NCI-H2029 treated with DMSO at 0.1 percent for 48 hours (cell line): ENCODE measurements at regions not wholly inside any gene's neighbourhood (a gene's known extent, or its start where the extent isn't known, plus 50 kb on each side); places are given as distances from the start of the nearest gene placed in this dataset.

Experiments used
- DNase-seq: peaks from one replicate; lab custom pipeline; 2025; lab: John Stamatoyannopoulos, UW

DNA sequence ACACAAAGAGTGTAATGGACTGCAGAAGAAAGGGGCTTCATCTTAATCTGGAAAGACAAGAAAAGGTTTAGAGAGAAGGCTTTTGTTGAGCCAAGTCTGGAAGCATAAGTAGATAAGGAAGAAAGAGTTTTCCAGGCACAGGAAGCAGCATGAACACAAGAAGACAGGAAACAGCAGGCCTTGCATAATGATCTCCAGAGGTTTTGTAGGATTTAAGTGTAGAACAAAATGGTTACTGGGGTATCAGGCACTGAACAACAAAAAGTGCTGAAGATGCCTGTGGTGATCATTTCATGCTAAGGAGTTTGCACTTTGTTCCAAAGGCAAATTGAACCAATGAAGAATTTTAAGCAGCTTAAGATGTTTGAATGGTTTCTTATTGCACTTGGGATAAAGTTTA is 281.6 kb upstream of the TANK start:
- DNase-seq, result no peak

GRCh38 chr2:160882906-160883305 is 277.3 kb upstream of the TANK start:
- no peak for DNase-seq

DNA sequence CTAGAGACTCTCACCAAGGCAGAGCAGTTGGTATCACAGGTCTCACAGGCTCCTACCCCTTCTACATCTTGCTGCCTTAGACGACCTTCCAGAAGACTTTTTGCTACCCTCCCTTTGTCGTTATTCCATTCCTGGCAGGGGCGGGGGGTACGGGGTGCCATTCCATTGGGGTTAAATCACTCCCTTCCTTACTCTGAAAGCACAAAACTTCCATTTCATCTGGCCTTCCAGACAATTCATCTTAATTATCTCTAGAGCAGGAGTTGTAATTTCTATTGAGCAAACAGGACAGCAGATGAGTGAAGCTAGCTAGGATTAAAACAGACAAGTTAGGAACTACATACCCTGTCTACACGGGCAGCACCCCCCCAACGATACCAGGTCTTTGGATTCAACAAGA is 276.2 kb upstream of the TANK start:
- no peak for DNase-seq

GRCh38 chr2:160889439-160890170 is 270.6 kb upstream of the TANK start:
- no peak for DNase-seq

- no peak for DNase-seq
These were observed 269.4 kb upstream of the TANK start for GRCh38 chr2:160890667-160891352.

DNA sequence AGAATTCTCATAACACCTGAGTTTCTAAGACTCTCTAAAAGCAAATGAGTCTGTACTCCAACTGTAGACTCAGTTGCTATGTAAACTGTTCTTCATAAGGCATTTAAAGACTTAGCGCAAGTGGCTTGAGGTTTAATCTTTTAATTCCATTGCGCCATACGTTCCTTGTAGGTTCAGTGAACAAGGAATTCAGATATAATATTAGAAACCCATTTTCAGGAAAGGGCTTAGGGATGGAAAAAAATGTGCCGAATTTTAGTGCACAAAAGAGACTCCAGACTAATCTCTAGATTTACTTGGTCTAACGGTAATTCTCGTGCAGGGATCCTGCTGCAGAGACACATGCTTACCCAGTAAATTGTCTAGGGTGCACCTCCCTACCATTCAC is 268.9 kb upstream of the TANK start:
- DNase-seq, result no peak

- no peak for DNase-seq
These were observed 268.0 kb upstream of the TANK start for GRCh38 chr2:160892204-160892603.

GRCh38 chr2:160893581-160893980 is 266.6 kb upstream of the TANK start:
- no peak for DNase-seq

DNA sequence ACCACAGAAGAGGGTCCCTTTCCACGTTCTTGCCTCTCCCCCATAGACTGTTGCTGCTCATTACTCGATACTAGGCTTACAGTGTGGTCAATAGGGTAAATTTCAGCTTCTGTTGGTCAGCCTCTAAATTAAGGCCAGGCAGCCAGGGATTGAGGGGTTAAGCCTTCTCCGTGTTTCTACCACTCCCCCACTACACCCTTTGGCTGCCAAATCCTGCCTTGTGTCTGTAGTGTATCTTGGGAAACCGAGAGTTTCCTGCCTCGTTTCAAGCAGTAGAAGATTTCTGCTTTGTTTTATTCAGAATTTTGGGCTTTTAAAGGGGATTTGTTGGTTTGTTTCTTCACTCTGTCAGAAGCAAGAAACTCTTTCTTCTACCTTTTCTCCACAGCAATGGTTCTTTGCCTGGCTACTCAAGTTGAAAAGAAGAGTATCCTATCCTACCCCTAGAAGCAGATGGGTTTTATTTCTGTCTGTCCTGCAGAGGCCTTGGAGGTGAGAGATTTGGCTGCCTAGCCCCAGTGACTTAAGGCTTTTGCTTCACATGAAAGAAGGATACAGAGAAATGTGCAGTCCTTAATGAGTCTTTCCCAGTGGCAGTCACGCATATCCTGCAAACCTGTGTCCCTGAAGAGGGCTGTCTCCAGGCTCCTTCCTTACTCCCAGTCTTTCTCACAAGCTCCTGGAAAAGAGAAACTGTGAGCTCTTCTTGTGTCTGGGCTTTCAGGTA is 261.5 kb upstream of the TANK start:
- no peak for DNase-seq

DNA sequence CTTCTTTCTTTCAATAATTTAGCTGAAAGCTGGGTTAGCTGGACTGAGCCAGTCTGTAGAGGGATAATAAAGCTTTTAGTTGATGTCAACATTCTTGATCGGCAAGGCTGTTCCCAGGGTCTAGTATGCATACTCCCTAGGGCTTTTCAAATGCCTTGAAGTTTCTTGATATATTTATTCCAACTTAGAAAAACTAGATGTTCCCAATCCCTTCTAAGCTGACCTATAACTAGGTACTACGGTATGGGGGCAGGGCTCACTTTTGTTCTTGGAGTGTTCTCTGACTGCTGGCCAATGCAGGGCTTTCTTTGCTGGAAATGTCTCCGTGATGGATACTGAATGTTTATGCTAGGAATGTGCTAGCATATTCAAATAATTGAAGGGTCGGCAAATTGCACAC is 258.6 kb upstream of the TANK start:
- DNase-seq, result no peak

DNA sequence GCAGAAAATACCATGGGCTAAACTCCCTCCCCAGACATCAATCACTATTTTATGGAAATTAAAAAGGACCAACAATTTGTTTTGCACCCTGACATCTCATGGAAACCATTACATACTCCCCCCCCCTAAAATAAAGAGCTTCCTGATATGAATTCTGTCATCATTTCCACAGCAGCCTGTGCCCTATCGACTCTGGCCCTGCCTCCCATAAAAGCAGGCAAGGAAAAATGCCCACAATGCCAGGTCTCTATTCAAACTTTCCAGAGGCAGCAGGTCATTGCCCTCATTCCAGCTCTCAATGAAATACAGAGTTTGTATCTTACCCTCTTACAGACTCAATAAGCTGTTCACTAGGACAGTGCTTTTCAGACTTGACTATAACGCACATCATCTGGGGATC is 254.4 kb upstream of the TANK start:
- no peak for DNase-seq

- no peak for DNase-seq
These were observed 253.3 kb upstream of the TANK start for GRCh38 chr2:160906878-160907277.

DNA sequence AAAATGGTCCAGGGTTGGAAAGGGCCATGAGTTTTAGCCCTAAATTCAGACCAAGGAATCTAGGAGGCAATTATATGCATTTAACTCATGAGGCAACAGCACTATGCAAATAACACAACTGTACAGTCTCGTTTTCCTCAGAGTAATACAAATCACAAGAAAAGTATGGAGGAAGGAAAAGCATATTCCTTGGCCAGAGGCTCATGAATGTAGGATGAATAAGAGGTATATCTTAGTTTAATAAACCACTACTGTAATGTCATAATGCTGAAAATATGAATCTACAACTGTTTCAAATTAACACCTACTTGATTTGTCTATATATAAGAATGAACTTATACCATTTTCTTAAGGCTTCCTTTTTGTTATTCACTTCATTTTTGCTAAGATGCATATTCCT is 252.5 kb upstream of the TANK start:
- DNase-seq, result no peak

DNA sequence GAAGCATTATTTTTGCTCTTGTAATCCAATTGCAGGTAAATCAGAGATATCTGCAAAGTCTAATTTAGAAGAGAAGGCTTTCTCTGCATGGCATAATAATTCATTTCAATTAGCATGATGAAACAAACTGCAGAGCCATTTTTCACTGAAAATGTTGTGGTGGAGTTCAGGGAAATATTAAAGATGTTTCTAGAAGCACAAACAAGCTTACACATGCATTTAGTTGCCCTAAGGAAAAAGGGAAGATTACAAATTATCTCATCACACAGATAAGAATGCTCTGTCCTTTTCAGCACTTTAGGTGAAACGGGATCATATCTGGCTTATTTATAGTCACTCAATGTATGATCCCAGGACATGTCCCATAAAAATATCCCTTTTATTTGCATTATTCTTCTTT is 252.1 kb upstream of the TANK start:
- no peak for DNase-seq

- DNase-seq, result no peak
These were observed 250.4 kb upstream of the TANK start for GRCh38 chr2:160909781-160910242.

DNA sequence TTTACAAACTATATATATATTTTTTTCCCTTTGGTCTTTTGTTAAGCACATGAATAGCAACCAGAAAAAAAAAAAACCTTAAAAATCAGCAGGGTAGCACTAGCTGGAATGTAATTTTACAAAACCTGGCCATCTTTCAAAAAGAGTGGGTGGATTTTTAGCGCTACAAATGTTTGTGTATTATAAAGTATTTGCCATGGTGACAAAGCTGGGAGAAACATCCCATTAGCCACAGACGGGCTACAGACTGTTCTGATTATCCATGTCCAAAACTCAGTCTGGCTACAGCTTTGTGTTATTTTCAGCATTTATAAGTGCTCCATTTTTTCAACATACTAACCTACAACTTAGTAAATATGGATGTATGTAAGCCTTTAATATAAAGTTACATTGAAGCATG is 249.5 kb upstream of the TANK start:
- DNase-seq, result no peak

- no peak for DNase-seq
These were observed 249.0 kb upstream of the TANK start for GRCh38 chr2:160911258-160911657.

DNA sequence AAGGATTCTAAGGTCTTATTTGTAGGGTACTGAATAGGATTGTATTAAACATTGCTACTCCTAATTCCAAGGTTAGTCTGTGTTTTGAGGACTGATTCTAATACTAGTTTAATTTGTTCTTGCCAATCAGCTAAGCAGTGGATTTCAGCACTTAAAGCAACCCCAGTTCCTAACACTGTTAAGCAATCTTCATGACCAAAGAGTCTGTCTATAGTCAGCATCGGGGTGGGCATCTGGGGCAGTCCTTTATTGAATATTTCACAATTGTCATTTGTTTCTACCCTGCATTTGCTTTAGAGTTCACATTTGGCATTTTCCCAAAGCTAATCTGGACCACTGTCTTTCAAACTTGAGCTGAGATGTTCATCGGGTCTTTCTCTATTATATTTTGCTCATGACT is 248.0 kb upstream of the TANK start:
- no peak for DNase-seq

DNA sequence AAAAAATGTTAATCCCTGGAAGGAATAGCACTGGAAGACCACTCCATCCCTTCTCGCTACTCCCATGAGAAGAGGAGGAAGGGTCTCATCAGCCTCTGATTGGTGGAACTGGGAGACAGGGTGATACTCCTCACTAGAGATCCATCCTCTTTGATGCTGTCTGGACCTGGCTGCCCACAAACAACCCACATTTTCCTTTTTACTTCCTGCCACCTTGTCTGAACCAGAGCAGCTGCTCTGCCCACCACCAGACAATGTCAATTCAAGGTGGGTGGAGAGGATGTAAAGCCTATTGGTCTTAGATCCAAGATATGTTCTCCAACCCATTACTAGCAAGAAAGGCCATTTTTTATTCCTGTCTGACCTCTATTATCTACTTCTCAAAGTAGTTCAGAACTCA is 246.9 kb upstream of the TANK start:
- no peak for DNase-seq

GRCh38 chr2:160914217-160914616 is 246.0 kb upstream of the TANK start:
- DNase-seq, result no peak

DNA sequence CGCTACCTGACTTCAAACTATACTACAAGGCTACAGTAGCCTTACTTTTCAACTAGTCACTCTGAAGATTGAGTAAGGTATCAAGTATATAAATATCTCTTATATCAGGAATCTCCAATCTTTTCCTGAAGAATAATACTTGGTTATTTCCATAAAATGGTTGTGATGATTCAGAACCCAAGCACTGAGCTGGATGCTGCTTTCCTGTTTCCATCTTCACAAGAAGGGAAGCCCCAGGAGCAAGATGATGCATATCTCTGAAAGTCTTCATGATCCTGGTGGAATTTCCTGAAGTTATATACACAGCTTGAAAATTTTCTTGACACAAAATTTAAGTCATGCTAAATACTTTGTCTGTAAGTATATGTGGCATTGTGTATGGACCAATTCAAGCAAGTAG is 243.9 kb upstream of the TANK start:
- DNase-seq, result no peak

DNA sequence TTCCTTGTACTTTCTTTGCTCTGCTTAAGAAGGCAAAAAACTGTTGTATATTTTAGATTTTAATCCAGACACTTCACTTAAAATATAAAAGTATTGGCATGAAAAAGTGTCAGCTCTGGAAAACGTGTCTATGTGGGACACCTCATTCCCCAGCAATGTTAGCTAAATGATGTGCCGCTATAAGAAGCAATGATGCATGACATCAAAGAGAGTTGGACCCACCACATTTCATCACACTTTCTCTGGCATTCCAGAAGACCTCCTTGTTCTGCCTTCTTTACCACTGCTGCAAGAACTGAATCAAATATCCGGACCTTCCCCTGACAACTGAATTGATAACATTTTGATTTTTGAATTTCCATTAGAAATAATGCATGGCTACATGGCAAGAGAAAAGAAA is 242.4 kb upstream of the TANK start:
- DNase-seq, result no peak

GRCh38 chr2:160918258-160918657 is 242.0 kb upstream of the TANK start:
- DNase-seq, result no peak
